Neural cell (in vitro differentiated cells): ENCODE measurements at regions not wholly inside any gene's neighbourhood (a gene's known extent, or its start where the extent isn't known, plus 50 kb on each side); places are given as distances from the start of the nearest gene placed in this dataset.

ENCODE experiments used
- H2AFZ ChIP-seq: fragments of 200-600, 300-800 bp; sonication (generic), shearing (Covaris generic); 2 replicates; pipeline ENCODE4 v1.6.0; 2014; ENCODE audit warnings: low read depth, mild to moderate bottlenecking, antibody characterized with exemption, low read length, moderate library complexity
- H3F3A ChIP-seq: fragments of 200-600 bp; shearing (Covaris generic); 2 replicates; pipeline ENCODE4 v1.6.1; 2016; ENCODE audit warnings: mild to moderate bottlenecking, moderate library complexity, mixed read lengths, antibody characterized with exemption, low read length; ENCODE audit not compliant: insufficient read depth, poor library complexity, severe bottlenecking
- H3K27ac ChIP-seq: fragments of 200-600, 300-800 bp; sonication (generic), shearing (Covaris generic); 2 replicates; pipeline ENCODE4 v1.5.1; 2014; ENCODE audit warnings: mild to moderate bottlenecking, low read length, moderate library complexity
- H3K27me3 ChIP-seq: fragments of 300-800, 200-600 bp; sonication (generic), shearing (Covaris generic); 2 replicates; pipeline ENCODE4 v1.6.0; 2014; ENCODE audit warnings: mild to moderate bottlenecking, low read depth, low read length, moderate library complexity; ENCODE audit not compliant: insufficient read depth
- H3K36me3 ChIP-seq: fragments of 300-800, 200-600 bp; sonication (generic), shearing (Covaris generic); 2 replicates; pipeline ENCODE4 v1.5.1; 2014; ENCODE audit warnings: mild to moderate bottlenecking, antibody characterized with exemption, low read length, moderate library complexity; ENCODE audit not compliant: insufficient read depth
- H3K4me2 ChIP-seq: fragments of 300-800, 200-600 bp; sonication (generic), shearing (Covaris generic); 2 replicates; pipeline ENCODE4 v1.6.0; 2014; ENCODE audit warnings: mild to moderate bottlenecking, low read length
- H3K4me3 ChIP-seq: fragments of 300-800, 200-600 bp; sonication (generic), shearing (Covaris generic); 2 replicates; pipeline ENCODE4 v1.5.1; 2014; ENCODE audit warnings: mild to moderate bottlenecking, low read length, moderate library complexity
- H3K79me2 ChIP-seq: fragments of 200-600 bp; shearing (Covaris generic); replicated peaks from 2 replicates; pipeline ENCODE4 v1.6.0; 2014; ENCODE audit warnings: mild to moderate bottlenecking, low read length, moderate library complexity; ENCODE audit not compliant: insufficient read depth
- H3K9ac ChIP-seq: fragments of 300-800, 200-600 bp; sonication (generic), shearing (Covaris generic); 2 replicates; pipeline ENCODE4 v1.6.1; 2016; ENCODE audit warnings: mild to moderate bottlenecking, low read length, mixed read lengths
- H3K9me2 ChIP-seq: fragments of 200-600 bp; shearing (Covaris generic); 2 replicates; pipeline ENCODE4 v1.6.1; 2016; ENCODE audit warnings: mild to moderate bottlenecking, low read length, mixed read lengths; ENCODE audit not compliant: insufficient read depth
- H3K9me3 ChIP-seq: fragments of 200-600, 300-800 bp; sonication (generic), shearing (Covaris generic); 2 replicates; pipeline ENCODE4 v1.6.1; 2016; ENCODE audit warnings: mild to moderate bottlenecking, mixed run types, low read length, moderate library complexity, mixed read lengths
- H4K20me1 ChIP-seq: fragments of 200-600 bp; shearing (Covaris generic); 2 replicates; pipeline ENCODE4 v1.6.1; 2016; ENCODE audit warnings: mild to moderate bottlenecking, mixed run types; ENCODE audit not compliant: insufficient read depth
- CTCF ChIP-seq: fragments of 450-650 bp; IDR thresholded peaks from 2 replicates; pipeline ENCODE4 v1.5.1; 2014; ENCODE audit warnings: antibody characterized with exemption, mild to moderate bottlenecking, moderate library complexity; ENCODE audit not compliant: poor library complexity, severe bottlenecking
- EP300 ChIP-seq: fragments of 450-650 bp; conservative IDR thresholded peaks from 2 replicates; pipeline ENCODE4 v1.6.1; 2014; ENCODE audit warnings: antibody characterized with exemption, mild to moderate bottlenecking, moderate library complexity; ENCODE audit not compliant: poor library complexity, severe bottlenecking
- EZH2 ChIP-seq: fragments of 200-600, 300-800 bp; shearing (Covaris generic), sonication (generic); IDR thresholded peaks from 2 replicates; pipeline ENCODE4 v1.6.1; 2014; ENCODE audit warnings: antibody characterized with exemption, low read length, borderline replicate concordance, mild to moderate bottlenecking; ENCODE audit not compliant: insufficient read depth, poor library complexity, severe bottlenecking
- MXI1 ChIP-seq: fragments of 450-650 bp; conservative IDR thresholded peaks from 2 replicates; pipeline ENCODE4 v1.6.1; 2014; ENCODE audit warnings: antibody characterized with exemption, mild to moderate bottlenecking; ENCODE audit not compliant: poor library complexity, severe bottlenecking
- POLR2AphosphoS5 ChIP-seq: IDR thresholded peaks from 2 replicates; pipeline ENCODE4 v1.6.1; 2012
- RAD21 ChIP-seq: fragments of 450-650 bp; conservative IDR thresholded peaks from 2 replicates; pipeline ENCODE4 v1.6.1; 2014; ENCODE audit warnings: antibody characterized with exemption, mild to moderate bottlenecking, moderate library complexity
- SMC3 ChIP-seq: fragments of 450-650 bp; conservative IDR thresholded peaks from 2 replicates; pipeline ENCODE4 v1.6.1; 2014; ENCODE audit warnings: antibody characterized with exemption, mild to moderate bottlenecking, moderate library complexity; ENCODE audit not compliant: poor library complexity
- TAF1 ChIP-seq: IDR thresholded peaks from 2 replicates; pipeline ENCODE4 v1.6.1; 2012; ENCODE audit warnings: low read depth

DNA sequence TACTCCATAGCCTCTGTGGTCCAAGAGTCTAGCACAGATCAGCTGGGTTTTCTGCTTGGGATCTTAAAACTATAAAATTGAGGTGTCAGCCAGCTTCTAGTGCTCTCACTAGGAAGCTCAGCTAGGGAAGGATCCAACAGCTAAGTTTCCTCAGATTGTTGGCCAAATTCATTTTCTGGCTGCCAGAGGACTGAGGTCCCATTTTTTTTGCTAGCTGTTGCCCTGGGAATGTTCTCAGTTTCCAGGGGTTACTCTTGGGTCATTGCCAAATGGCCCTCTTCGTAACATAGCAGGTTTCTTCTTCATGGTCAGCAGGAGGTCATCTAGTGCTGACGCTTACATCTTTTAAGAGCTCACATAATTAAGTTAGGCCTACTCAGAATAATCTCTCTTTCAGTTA lies 2178.2 kb downstream of the ARAP2 start:
- no peaks in the 10 kb centered on the region for H3F3A ChIP-seq
- H3K9me2 ChIP-seq, result no peaks in the 10 kb centered on the region
- no peaks in the 10 kb centered on the region for H3K27me3 ChIP-seq
- no peak overlapping the region for H2AFZ ChIP-seq
- H3K79me2 ChIP-seq, result no peaks in the 10 kb centered on the region
- H3K36me3 ChIP-seq, result no peaks in the 10 kb centered on the region
- no peak overlapping the region for H3K4me2 ChIP-seq
- TF ChIP-seq RAD21 (no peak), CTCF (no peak), TAF1 (no peak), EZH2 (no peak), POLR2AphosphoS5 (no peak)
- no peak overlapping the region for H3K9ac ChIP-seq
- no peak overlapping the region for H3K27ac ChIP-seq
- H4K20me1 ChIP-seq, result no peaks in the 10 kb centered on the region
- no peak overlapping the region for H3K4me3 ChIP-seq
- no peaks in the 10 kb centered on the region for H3K9me3 ChIP-seq

DNA sequence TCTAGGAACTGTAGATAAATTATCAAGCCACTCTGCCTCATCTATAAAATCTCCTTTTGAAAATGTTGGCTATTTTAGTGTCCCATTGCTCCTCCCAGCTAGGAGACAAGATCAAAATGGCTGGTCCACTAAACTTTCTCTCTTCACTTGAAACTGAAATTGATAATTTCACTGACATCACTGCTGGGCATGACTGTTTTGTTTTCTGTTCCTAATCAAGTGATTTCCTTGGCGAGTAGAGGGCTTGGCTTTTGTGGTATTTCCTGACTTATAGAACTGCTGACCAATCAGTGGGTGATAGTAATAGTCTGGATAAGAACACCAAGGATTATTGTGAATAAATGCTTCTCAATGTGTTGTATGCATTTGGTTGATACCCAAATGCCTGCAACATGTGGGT lies 2152.9 kb downstream of the ARAP2 start:
- Histone ChIP-seq H2AFZ (no peak overlapping the region), H3K9ac (no peak overlapping the region), H3K9me2 (no peaks in the 10 kb centered on the region), H3F3A (no peaks in the 10 kb centered on the region), H3K27me3 (no peaks in the 10 kb centered on the region), H3K27ac (no peak overlapping the region), H3K9me3 (no peaks in the 10 kb centered on the region), H3K79me2 (no peaks in the 10 kb centered on the region), H4K20me1 (no peaks in the 10 kb centered on the region), H3K36me3 (no peaks in the 10 kb centered on the region), H3K4me2 (no peak overlapping the region), H3K4me3 (no peak overlapping the region)
- TF ChIP-seq EZH2 (no peak), RAD21 (no peak), EP300 (no peak), MXI1 (no peak), CTCF (no peak), POLR2AphosphoS5 (no peak), SMC3 (no peak)

DNA sequence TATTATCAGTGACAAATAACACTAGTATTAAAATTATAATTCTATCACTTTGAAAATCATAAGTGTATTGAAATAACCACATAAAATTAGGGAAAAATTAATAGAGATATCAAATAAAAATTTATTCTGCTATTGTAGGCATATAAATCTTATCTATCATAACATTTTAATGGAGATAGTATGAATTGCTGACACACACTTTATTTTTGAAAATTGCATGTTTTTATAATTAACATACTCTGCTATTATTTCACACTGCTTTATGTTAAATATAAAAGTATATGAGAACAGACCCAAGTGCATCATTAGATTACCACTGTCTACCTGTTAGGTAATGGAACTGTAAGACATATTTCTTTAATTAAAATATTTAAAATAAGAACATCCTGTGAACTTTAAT lies 2150.2 kb downstream of the ARAP2 start:
- H3F3A ChIP-seq, result no peaks in the 10 kb centered on the region
- no peaks in the 10 kb centered on the region for H3K9me2 ChIP-seq
- H3K4me3 ChIP-seq, result no peak overlapping the region

More for the DNA sequence above, 2150.2 kb downstream of the ARAP2 start:
- H3K36me3 ChIP-seq, result no peaks in the 10 kb centered on the region
- no peaks in the 10 kb centered on the region for H3K27me3 ChIP-seq
- H2AFZ ChIP-seq, result no peak overlapping the region
- no peak for TF ChIP-seq MXI1
- TF ChIP-seq CTCF, result no peak
- TF ChIP-seq EZH2, result no peak
- TF ChIP-seq RAD21, result no peak
- H3K9me3 ChIP-seq, result no peaks in the 10 kb centered on the region
- H3K79me2 ChIP-seq, result no peaks in the 10 kb centered on the region
- no peak overlapping the region for H3K9ac ChIP-seq
- H3K27ac ChIP-seq, result no peak overlapping the region
- no peaks in the 10 kb centered on the region for H4K20me1 ChIP-seq
- H3K4me2 ChIP-seq, result no peak overlapping the region
